PC-9 (cell line): ENCODE measurements at regions not wholly inside any gene's neighbourhood (a gene's known extent, or its start where the extent isn't known, plus 50 kb on each side); places are given as distances from the start of the nearest gene placed in this dataset.

ENCODE experiments used
- BruUV-seq: library from RNA; stranded (reverse); fragments of 400-500 nt; replicated peaks from 2 replicates; lab custom pipeline; 2021; lab: Mats Ljungman, UMichigan
- CTCF ChIA-PET: fragments of 300-600 bp; sonication (Branson Sonifier 250); formaldehyde crosslinking; loops from one replicate; lab custom pipeline; 2022; ENCODE audit warnings: antibody characterized with exemption; lab: Charles Lee
- POLR2A ChIA-PET: fragments of 300-600 bp; sonication (Branson Sonifier 250); formaldehyde crosslinking; loops from one replicate; lab custom pipeline; 2022; ENCODE audit warnings: antibody characterized with exemption; ENCODE audit not compliant: unreplicated experiment; lab: Charles Lee
- DNase-seq, 2 experiments: peaks; one replicate each; pipeline versions ENCODE4 v3.0.0 to v3.0.0-alpha.2; 2015 to 2022; ENCODE audit warnings: mixed read lengths in 1 of 2
- H2AFZ ChIP-seq: fragments of 200-600 bp; sonication (generic); 2 replicates; pipeline ENCODE4 v1.8.1; 2017; ENCODE audit warnings: antibody characterized with exemption
- H3F3A ChIP-seq: fragments of 200-600 bp; sonication (generic); 2 replicates; pipeline ENCODE4 v1.8.1; 2017; ENCODE audit warnings: antibody characterized with exemption, mild to moderate bottlenecking, low read depth; ENCODE audit not compliant: insufficient read depth
- H3K27ac ChIP-seq: fragments of 200-600 bp; sonication (generic); 2 replicates; pipeline ENCODE4 v1.6.1; 2016; ENCODE audit warnings: mixed run types
- H3K27me3 ChIP-seq: fragments of 200-600 bp; sonication (generic); 2 replicates; pipeline ENCODE4 v1.6.1; 2016; ENCODE audit warnings: low read depth, mixed run types; ENCODE audit not compliant: insufficient read depth
- H3K36me3 ChIP-seq: fragments of 200-600 bp; sonication (generic); 2 replicates; pipeline ENCODE4 v1.6.1; 2016; ENCODE audit warnings: low read depth, mixed run types
- H3K4me1 ChIP-seq: fragments of 200-600 bp; sonication (generic); replicated peaks from 2 replicates; pipeline ENCODE4 v1.6.1; 2016; ENCODE audit warnings: mixed run types; ENCODE audit not compliant: insufficient read depth
- H3K4me2 ChIP-seq: fragments of 200-600 bp; sonication (generic); 2 replicates; pipeline ENCODE4 v1.6.1; 2017; ENCODE audit warnings: mixed run types
- H3K4me3 ChIP-seq: fragments of 200-600 bp; sonication (generic); 2 replicates; pipeline ENCODE4 v1.6.1; 2016; ENCODE audit warnings: mixed run types
- H3K79me2 ChIP-seq: fragments of 200-600 bp; sonication (generic); 2 replicates; pipeline ENCODE4 v1.6.1; 2017; ENCODE audit warnings: low read depth, mixed run types
- H3K9me2 ChIP-seq: fragments of 200-600 bp; sonication (generic); 2 replicates; pipeline ENCODE4 v1.8.1; 2017; ENCODE audit warnings: mild to moderate bottlenecking; ENCODE audit not compliant: insufficient read depth
- H3K9me3 ChIP-seq: fragments of 200-600 bp; sonication (generic); 2 replicates; pipeline ENCODE4 v1.8.1; 2016; ENCODE audit warnings: low read depth; ENCODE audit not compliant: insufficient read depth
- H4K20me1 ChIP-seq: fragments of 200-600 bp; sonication (generic); 2 replicates; pipeline ENCODE4 v1.8.1; 2017; ENCODE audit not compliant: insufficient read depth
- EZH2 ChIP-seq: fragments of 200-600 bp; sonication (generic); IDR thresholded peaks from 2 replicates; pipeline ENCODE4 v1.8.0; 2017; ENCODE audit warnings: antibody characterized with exemption, low read depth
- intact Hi-C: fragments of 100-400 bp; cut with micrococcal nuclease; formaldehyde crosslinking; loops from one replicate; pipeline ENCODE4 v1.10.0; 2022; ENCODE audit not compliant: unreplicated experiment
- TF ChIP-seq, protein P1 (sequence below): fragments of 200-600 bp; sonication (generic); conservative IDR thresholded peaks from 2 replicates; pipeline ENCODE4 v1.6.1; 2017; ENCODE audit warnings: mixed run types, antibody characterized with exemption, mild to moderate bottlenecking, moderate library complexity

DNA sequence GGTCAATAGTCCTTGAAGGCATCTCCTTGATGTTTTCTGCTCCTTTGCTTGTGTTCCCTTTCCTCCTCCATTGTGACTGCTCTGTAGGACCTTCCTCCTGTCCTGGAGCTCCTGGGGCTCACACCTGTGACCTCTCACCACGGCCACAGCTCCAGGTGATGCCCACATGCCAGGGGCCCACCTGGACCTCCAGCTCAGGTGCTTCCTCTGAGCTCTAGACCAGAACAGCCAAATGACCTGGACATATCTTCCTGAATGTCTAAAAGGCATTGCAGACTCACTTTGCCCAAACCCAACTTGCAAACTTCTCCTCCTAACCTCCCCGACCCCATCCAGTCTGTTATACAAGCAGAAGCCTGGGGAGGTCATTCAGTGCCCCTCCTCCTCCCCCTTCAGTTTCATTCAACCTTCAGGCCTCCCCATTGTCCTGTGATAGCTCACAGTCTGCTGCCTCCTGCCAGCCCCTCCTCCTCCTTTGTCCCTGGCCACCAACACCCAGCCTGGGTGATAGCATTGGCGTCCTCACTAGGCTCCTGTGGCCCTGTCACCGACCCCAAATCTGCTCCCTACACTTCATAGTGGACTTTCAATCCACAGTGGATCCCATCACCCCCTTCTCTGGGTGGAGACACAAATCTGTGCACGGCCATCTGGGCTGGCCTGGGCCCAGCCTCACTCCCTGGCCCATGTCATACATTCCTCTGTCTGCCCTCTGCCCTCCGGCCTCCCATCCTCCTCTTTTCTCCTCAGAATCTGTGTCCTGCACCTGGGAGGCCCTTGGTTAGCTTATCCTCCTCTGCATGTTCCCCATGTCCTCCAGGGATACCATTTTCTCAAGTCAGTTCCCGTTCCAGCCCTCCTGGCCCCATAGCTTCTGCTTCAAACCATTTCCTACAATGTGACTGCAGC lies 310.4 kb upstream of the HDAC4 start:
- no TSS peak for BruUV-seq

DNA sequence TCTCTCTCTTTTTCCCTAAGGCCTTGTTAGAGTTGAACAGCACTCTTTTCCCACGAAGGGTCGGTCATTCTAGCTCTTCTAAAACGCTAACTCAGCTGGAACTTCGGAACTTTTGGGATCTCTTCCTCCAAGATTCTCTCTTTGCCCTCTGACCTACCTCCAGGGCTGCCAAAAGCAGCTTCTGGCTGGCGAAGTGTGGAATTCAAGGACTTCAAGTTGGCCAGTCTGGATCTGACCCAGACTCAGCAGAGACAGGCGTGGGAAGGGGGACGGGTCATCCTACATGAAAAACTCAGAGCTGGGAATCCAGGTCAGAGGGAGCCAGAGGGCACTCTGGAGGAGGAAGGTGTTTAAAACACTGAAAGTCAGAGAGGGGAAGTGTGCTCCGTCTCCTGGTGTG lies 305.5 kb upstream of the HDAC4 start:
- no peaks in the 10 kb centered on the region for H3K36me3 ChIP-seq
- intact Hi-C loops: no loop called here
- no peaks in the 10 kb centered on the region for H3K9me2 ChIP-seq
- ChIA-PET CTCF (no interaction called here), POLR2A (no interaction called here)
- no peaks in the 10 kb centered on the region; the same call in 1 of the 2 replicates for H3K9me3 ChIP-seq
- H3K27me3 ChIP-seq: peaks cover 35% of the 10 kb centered on the region
- H3K4me3 ChIP-seq: no peak overlapping the region
- no peak overlapping the region for H3K27ac ChIP-seq
- no peak overlapping the region for H3K4me2 ChIP-seq
- no TSS peak for BruUV-seq
- H2AFZ ChIP-seq: no peak overlapping the region
- H4K20me1 ChIP-seq: no peaks in the 10 kb centered on the region
- DNase-seq: no peak
- no peak for TF ChIP-seq EZH2
- TF ChIP-seq, protein P1, sequence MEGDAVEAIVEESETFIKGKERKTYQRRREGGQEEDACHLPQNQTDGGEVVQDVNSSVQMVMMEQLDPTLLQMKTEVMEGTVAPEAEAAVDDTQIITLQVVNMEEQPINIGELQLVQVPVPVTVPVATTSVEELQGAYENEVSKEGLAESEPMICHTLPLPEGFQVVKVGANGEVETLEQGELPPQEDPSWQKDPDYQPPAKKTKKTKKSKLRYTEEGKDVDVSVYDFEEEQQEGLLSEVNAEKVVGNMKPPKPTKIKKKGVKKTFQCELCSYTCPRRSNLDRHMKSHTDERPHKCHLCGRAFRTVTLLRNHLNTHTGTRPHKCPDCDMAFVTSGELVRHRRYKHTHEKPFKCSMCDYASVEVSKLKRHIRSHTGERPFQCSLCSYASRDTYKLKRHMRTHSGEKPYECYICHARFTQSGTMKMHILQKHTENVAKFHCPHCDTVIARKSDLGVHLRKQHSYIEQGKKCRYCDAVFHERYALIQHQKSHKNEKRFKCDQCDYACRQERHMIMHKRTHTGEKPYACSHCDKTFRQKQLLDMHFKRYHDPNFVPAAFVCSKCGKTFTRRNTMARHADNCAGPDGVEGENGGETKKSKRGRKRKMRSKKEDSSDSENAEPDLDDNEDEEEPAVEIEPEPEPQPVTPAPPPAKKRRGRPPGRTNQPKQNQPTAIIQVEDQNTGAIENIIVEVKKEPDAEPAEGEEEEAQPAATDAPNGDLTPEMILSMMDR: no peak
- no peaks in the 10 kb centered on the region for H3K79me2 ChIP-seq
- no peaks in the 10 kb centered on the region for H3K4me1 ChIP-seq
- no peaks in the 10 kb centered on the region for H3F3A ChIP-seq

More for the DNA sequence above, 310.4 kb upstream of the HDAC4 start:
- Histone ChIP-seq H3K4me2 (no peak overlapping the region), H3K27me3 (peaks cover 57% of the 10 kb centered on the region), H3K27ac (no peak overlapping the region), H4K20me1 (no peaks in the 10 kb centered on the region), H3F3A (no peaks in the 10 kb centered on the region), H3K9me2 (no peaks in the 10 kb centered on the region), H3K4me1 (no peaks in the 10 kb centered on the region), H3K79me2 (no peaks in the 10 kb centered on the region), H2AFZ (no peak overlapping the region), H3K9me3 (0 out of 2 replicates have a peak, but pooled peaks cover 4% of the 10 kb centered on the region), H3K4me3 (no peak overlapping the region), H3K36me3 (no peaks in the 10 kb centered on the region)
- ChIA-PET POLR2A (interaction anchor here (0.6 kb wide), 1 partner anchor 1327 kb away, joined by 28 read pairs; no protein-coding TSS in a partner anchor), CTCF (no interaction called here)
- DNase-seq: no peak
- intact Hi-C loops: no loop called here
- TF ChIP-seq, protein P1: no peak
- TF ChIP-seq EZH2: no peak

DNA sequence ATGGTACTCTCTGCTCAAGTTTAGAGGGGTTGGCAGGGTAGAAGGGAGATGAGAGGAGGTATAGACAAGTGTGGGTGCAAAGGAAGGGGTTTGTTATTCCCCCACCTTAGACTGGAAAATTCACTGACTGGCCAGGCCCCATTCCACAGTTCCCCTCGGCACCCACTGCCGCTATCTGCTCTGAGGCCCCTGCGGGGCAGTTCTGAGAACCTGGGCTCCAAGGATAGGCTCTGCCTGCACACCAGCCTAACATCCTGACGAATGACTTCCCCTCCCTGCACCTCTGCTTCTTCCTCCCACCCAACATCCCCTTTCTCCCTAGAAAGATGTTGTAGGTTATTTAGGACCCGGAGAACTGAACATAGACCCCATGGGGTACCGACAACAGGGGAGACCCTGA lies 303.9 kb upstream of the HDAC4 start:
- TF ChIP-seq EZH2: no peak
- TF ChIP-seq, protein P1: no peak
- Histone ChIP-seq H3K36me3 (no peaks in the 10 kb centered on the region), H3K9me2 (no peaks in the 10 kb centered on the region), H2AFZ (no peak overlapping the region), H3K27me3 (peaks cover 43% of the 10 kb centered on the region), H3K4me2 (no peak overlapping the region), H3F3A (no peaks in the 10 kb centered on the region), H3K9me3 (no peaks in the 10 kb centered on the region; the same call in 1 of the 2 replicates), H3K4me1 (no peaks in the 10 kb centered on the region), H3K79me2 (no peaks in the 10 kb centered on the region), H4K20me1 (no peaks in the 10 kb centered on the region), H3K27ac (no peak overlapping the region), H3K4me3 (no peak overlapping the region)
- intact Hi-C loops: no loop called here
- no TSS peak for BruUV-seq
- ChIA-PET CTCF (no interaction called here), POLR2A (no interaction called here)
- no peak for DNase-seq
